ENCODE measurements at regions not wholly inside any gene's neighbourhood (a gene's known extent, or its start where the extent isn't known, plus 50 kb on each side); places are given as distances from the start of the nearest gene placed in this dataset.

- TF ChIP-seq CTCF (conservative IDR thresholded peaks at IDR 0.05; ENCODE audit: low read length) (peak; percentile 79), EZH2phosphoT487 (IDR thresholded peaks at IDR 0.05; ENCODE audit: borderline replicate concordance) (no peak)
These were observed 260.1 kb upstream of the OR4E1 start for GRCh38 chr14:21933681-21934080.

Data from Loucy (cell line).